ENCODE measurements at regions not wholly inside any gene's neighbourhood (a gene's known extent, or its start where the extent isn't known, plus 50 kb on each side); places are given as distances from the start of the nearest gene placed in this dataset.

- Histone ChIP-seq H3K27me3 (ENCODE audit: insufficient read depth) (no peaks in the 10 kb centered on the region; the same call in 1 of the 2 replicates), H3K4me1 (ENCODE audit: control insufficient read depth in 1 of 2, insufficient read depth in 2 of 2, low read depth in 1 of 2, low read length in 1 of 2) (peaks cover 0 to 11% of the 10 kb centered on the region in 2 experiments; a peak in 1 of 4 replicates), H3F3A (replicated peaks; ENCODE audit: insufficient read depth) (no peaks in the 10 kb centered on the region), H4K20me1 (ENCODE audit: insufficient read depth) (no peaks in the 10 kb centered on the region), H3K4me3 (ENCODE audit: low read depth in 2 of 2, low read length in 1 of 2) (no peak overlapping the region), H3K27ac (ENCODE audit: low read depth in 2 of 2, low read length in 1 of 2) (no peak overlapping the region; a peak in 1 of 4 replicates), H3K36me3 (replicated peaks in 1 of 2; ENCODE audit: control insufficient read depth in 1 of 2, insufficient read depth in 2 of 2, low read length in 1 of 2) (no peaks in the 10 kb centered on the region), H3K4me2 (no peak overlapping the region), H2AFZ (ENCODE audit: low read depth) (no peak overlapping the region), H3K9me3 (no peaks in the 10 kb centered on the region), H3K9ac (no peak overlapping the region), H3K9me2 (no peaks in the 10 kb centered on the region), H3K79me2 (ENCODE audit: insufficient read depth) (no peaks in the 10 kb centered on the region)
- TF ChIP-seq SMC3 (IDR thresholded peaks at IDR 0.05; ENCODE audit: low read depth, low read length) (no peak), GABPA (IDR thresholded peaks at IDR 0.05; ENCODE audit: low read depth) (no peak), SIN3A (IDR thresholded peaks at IDR 0.05; ENCODE audit: borderline replicate concordance, low read depth, low read length) (no peak), TAF1 (IDR thresholded peaks at IDR 0.05; ENCODE audit: borderline replicate concordance, low read depth, low read length) (no peak)
- 10% methylated on average over 2 of the region's 2 CpGs for WGBS (ENCODE audit: low lambda C conversion rate)
- CTCF ChIA-PET, result interaction anchor here (1.2 to 1.6 kb wide), 2 partner anchors 14 to 16 kb away, joined by 3 to 6 read pairs; no protein-coding TSS in a partner anchor
- DNase-seq, result no peak
- POLR2A ChIA-PET, result no interaction called here
Observed at GRCh38 chr11:116249561-116249960, 523.2 kb downstream of the BUD13 start.

- ChIA-PET CTCF (interaction anchor here (0.7 to 2.3 kb wide), 8 partner anchors 16 to 447 kb away, joined by 3 to 6 read pairs (median 4); no protein-coding TSS in a partner anchor), POLR2A (no interaction called here)
- Histone ChIP-seq H3K36me3 (replicated peaks in 1 of 2; ENCODE audit: control insufficient read depth in 1 of 2, insufficient read depth in 2 of 2, low read length in 1 of 2) (no peaks in the 10 kb centered on the region), H3K4me3 (ENCODE audit: low read depth in 2 of 2, low read length in 1 of 2) (no peak overlapping the region), H3K27me3 (ENCODE audit: insufficient read depth) (no peaks in the 10 kb centered on the region; the same call in 1 of the 2 replicates), H3K9ac (no peak overlapping the region), H3K4me2 (no peak overlapping the region), H3F3A (replicated peaks; ENCODE audit: insufficient read depth) (no peaks in the 10 kb centered on the region), H3K9me3 (no peaks in the 10 kb centered on the region), H3K27ac (ENCODE audit: low read depth in 2 of 2, low read length in 1 of 2) (no peak overlapping the region), H2AFZ (ENCODE audit: low read depth) (no peak overlapping the region), H4K20me1 (ENCODE audit: insufficient read depth) (no peaks in the 10 kb centered on the region), H3K79me2 (ENCODE audit: insufficient read depth) (no peaks in the 10 kb centered on the region), H3K9me2 (no peaks in the 10 kb centered on the region), H3K4me1 (ENCODE audit: control insufficient read depth in 1 of 2, insufficient read depth in 2 of 2, low read depth in 1 of 2, low read length in 1 of 2) (peaks cover 0 to 9% of the 10 kb centered on the region in 2 experiments; a peak in 1 of 4 replicates)
- no peak for DNase-seq
- TF ChIP-seq USF1 (IDR thresholded peaks at IDR 0.05; ENCODE audit: borderline replicate concordance, low read depth) (no peak), RFX5 (IDR thresholded peaks at IDR 0.05; ENCODE audit: low read length) (no peak), CTCF (IDR thresholded peaks at IDR 0.05) (no peak), TCF12 (IDR thresholded peaks at IDR 0.05) (no peak), EZH2phosphoT487 (IDR thresholded peaks at IDR 0.05; ENCODE audit: borderline replicate concordance, low read depth) (no peak), YY1 (IDR thresholded peaks at IDR 0.05; ENCODE audit: low read depth) (no peak), CHD2 (IDR thresholded peaks at IDR 0.05; ENCODE audit: low read length, partially characterized antibody) (no peak), MEF2A (IDR thresholded peaks at IDR 0.05; ENCODE audit: borderline replicate concordance, low read depth) (no peak), PBX3 (IDR thresholded peaks at IDR 0.05) (no peak), IRF3 (IDR thresholded peaks at IDR 0.05; ENCODE audit: low read depth, low read length) (no peak), FOXJ3 (CRISPR knock-in tag; IDR thresholded peaks at IDR 0.05) (no peak), RXRA (IDR thresholded peaks at IDR 0.05; ENCODE audit: borderline replicate concordance, low read depth) (no peak), RAD21 (IDR thresholded peaks at IDR 0.05; ENCODE audit: low read length) (no peak), POLR2AphosphoS5 (IDR thresholded peaks at IDR 0.05; ENCODE audit: low read depth, low read length) (no peak)
- WGBS (ENCODE audit: low lambda C conversion rate), result 3% methylated on average over 2 of the region's 4 CpGs
Observed at GRCh38 chr11:116244889-116245288, 527.9 kb downstream of the BUD13 start.

Data from SK-N-SH (cell line).